Inflammatory macrophage treated with lipopolysaccharide for 4 hours (primary cell): ENCODE measurements at regions not wholly inside any gene's neighbourhood (a gene's known extent, or its start where the extent isn't known, plus 50 kb on each side); places are given as distances from the start of the nearest gene placed in this dataset.

Experiments
- DNase-seq: peaks from one replicate; pipeline ENCODE4 v3.0.0-alpha.2; 2020

DNA sequence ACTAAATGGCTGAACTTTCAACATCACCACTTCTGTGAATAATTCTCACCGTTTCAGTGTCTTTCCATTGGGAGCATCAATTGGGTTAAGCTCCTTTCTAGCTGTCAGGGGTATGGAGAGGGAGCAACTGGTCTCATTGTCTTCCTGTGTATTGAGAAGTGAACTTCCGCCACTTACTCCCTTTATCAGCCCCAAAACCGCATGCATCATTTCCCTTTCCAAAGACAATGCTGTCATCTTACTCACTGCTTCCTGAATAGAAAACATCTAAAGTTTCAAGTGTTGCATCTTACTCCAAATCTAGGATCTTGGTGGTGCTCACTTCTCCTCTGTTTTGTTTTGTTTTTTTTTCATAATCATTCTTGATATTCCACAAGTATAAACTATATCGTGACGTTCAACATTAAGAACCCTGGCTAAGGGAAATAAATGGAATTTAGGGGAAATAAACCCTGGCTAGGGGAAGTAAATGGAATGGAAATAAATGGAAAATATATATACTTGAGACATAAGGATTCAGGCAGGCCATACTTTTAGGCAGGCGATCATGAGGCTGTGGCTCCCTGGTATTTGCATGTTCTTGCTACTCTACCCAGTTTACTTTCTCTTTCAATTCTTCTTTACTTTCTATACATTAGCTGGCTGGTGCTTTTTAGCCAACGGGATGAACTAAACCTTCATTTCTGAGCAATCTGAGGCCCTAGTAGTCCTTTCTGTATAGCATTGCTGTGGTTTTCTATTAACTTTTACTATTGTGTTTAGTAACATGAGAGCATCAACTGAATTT is 371.9 kb downstream of the BMPER start:
- DNase-seq, result no peak

DNA sequence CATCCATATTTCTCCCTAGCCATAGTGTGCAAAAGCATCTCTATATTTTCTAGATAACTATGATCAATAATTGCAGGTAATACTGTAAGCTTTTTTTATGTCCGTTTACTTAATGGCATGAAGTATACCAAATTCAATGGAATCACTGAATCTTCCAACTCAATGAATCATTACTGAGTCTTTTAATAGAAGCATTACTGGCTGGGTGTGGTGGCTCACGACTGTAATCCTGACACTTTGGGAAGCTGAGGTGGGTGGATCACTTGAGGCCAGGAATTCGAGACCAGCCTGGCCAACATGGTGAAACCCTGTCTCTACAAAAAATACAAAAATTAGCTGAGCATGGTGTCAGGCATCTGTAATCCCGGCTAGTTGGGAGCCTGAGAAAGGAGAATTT is 372.5 kb downstream of the BMPER start:
- no peak for DNase-seq

DNA sequence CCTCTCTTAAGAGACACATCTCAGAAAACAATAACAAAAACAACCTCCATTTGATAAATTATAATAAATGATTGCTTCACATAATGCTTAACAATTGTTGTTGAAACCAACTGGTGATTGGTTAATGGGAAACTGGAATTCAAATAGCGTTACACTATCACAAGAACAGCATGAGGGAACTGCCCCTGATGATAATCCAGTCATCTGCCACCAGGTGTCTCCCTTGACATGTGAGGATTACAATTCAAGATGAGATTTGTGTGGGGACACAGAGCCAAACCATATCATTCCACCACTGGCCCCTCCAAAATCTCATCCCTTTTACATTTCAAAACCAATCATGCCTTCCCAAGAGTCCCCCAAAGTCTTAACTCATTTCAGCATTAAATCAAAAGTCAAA is 375.9 kb downstream of the BMPER start:
- DNase-seq, result no peak

DNA sequence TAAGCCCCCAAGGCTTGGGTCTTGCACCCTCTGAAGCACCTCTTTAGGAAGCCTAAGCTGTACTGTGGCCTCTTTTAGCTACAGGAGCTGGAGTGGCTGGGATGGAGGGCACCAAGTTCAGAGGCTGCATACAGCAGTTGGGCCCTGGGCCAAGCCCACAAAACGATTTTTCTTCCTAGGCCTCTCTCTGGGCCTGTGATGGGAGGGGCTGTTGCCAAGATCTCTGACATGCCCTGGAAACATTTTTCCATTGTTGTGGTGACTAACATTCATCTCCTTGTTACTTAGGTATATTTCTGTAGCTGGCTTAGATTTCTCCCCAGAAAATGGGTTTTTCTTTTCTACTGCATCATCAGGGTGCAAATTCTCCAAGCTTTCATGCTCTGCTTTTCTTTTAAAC is 375.7 kb upstream of the NPSR1 start:
- no peak for DNase-seq

DNA sequence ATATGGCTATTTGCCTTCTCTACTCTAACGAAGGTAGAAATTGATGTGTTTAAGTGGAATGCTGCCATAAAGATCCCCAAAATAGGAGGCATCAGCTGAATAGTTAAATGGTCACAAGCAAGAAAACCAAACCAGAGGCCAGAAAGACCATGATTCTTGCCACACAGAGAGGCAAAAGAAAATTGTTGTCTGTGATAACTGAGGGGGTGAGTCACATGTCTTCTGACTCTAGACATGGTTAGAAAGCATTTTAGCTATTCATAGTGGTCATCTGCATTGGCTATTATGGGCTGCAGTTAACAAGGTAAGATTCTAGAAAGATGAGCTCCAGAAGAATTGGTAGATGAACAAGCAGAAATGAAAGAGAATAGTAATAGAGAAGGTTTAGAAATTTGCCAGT is 361.4 kb upstream of the NPSR1 start:
- DNase-seq, result no peak

DNA sequence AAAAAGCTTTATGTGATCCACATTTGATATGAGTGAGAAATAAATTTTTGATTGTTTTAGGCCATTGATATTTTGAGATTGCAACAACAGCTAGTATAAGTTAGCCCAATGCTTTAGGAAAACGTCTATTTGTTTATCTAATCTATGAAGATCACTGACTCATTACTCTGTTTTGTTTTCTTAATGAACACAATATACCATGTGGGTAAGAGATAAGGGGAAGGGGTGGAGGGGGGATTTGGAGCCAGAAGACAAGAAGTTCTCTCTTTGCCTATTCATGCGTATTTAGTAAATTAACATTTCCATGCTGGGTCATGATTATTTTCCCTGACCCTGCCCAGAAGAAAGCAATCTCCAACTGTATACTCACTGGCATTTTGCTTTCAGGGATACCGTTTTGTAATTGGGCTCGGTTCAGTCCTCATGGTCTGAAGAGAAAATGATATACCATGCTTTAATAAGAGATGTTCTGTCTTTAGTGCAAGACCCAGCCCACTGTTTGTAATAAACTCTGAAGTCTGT is 359.5 kb upstream of the NPSR1 start:
- no peak for DNase-seq

DNA sequence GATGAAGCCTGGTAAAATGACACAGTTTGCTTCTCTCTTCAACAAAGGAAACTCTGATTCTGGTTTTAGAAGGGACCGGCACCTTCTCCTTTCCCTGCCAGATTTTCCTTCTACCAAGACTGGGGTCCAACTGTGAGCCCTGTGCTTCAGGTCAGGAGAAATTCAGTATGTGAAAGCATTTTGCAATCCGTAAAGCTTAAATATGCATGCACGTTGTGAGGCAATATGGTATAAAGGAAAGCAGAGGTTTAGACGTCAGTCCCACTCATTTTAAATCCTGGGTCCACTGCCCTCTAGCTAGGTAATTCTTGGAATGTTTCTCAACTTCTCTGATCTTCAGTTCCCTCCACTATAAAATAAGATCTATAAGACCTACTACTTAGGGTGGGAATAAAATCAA is 359.0 kb upstream of the NPSR1 start:
- DNase-seq, result no peak

DNA sequence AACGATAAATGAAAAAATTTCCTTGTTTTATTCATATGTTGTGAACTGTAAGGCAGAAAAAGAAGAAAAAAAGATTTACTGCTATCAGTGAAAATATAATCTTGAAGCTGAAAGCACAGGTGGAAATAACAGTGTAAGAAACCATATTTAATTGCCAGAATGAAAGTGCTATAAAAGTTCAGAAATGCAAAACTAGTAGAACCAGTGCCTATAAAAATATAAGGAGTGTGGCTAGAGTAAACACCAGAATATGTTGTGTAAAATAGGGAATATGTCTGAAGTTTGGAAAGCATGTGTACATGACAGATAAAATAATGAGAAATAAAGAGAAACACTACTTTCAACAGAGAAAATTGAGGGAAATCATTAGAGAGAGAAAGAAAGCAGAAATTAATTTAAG is 350.5 kb upstream of the NPSR1 start:
- no peak for DNase-seq

DNA sequence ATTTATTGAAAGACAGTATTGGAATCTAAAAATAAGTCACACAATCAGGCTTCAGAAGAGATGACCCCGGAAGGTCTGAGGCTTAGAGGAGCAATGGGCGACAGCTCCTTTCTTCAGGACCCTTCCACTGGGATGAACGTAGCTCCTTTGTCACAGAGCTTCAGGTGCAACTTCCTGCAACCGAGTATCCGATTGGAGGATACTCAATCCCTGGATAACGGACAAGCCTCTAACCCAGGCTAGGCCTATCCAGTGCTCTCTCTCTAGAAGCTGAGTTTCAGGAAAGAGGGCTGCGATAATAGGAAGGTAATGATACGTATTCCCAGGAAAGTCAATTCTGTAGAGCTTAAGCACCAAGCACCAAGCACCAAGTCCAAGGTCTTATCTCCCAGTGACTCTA is 349.4 kb upstream of the NPSR1 start:
- DNase-seq, result no peak

DNA sequence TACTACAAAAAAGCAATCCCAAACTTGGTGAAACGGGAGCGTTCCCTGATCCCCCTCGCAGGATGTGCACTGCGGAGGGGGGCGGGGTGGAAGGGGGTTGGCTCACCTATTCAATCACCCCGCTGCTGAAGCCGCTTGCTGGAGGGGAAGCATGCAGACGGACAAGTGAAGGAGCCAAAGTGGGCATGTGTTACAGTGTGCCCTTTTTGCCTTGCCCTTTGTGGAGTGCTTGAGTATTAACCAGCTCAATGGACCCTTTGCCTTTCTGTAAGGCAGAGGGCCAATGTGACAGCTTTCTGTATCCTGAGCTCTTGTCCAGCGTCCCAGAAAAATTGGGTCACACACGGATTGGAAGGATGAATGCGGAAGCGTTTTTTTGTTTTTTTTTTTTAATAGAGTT is 348.9 kb upstream of the NPSR1 start:
- no peak for DNase-seq

DNA sequence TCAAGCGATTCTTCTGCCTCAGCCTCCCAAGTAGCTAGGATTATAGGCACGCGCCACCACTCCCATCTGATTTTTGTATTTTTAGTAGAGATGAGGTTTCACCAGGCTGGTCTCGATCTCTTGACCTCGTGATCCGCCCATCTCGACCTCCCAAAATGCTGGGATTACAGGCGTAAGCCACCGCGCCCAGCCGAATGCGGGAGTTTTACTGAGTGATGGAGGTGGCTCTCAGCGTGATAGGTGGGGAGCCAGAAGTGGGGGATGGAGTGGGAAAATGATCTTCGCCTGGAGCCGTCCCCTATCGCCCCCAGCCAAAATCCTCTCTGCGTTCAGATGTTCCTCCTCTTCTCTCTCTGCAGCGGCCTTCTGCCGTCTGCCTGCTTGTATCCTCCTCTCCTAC is 348.4 kb upstream of the NPSR1 start:
- DNase-seq, result no peak

DNA sequence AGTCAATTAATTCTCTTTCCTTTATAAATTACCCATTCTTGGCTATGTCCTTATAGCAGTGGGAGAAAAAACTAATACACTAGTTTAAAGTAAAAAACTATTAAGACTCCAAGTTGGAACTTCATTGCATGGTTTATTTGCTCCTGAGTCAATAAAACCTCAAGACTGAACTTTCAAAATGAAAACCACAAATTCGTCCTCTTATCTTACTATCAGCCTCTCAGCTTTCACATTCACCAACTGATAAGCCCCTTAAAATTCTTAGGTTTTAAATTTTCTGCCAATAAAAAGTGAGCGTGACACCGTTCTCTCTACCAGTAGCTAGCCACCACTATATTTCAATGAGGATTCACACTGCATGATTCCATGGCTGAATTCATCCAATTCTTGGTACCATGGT is 346.4 kb upstream of the NPSR1 start:
- DNase-seq, result no peak

DNA sequence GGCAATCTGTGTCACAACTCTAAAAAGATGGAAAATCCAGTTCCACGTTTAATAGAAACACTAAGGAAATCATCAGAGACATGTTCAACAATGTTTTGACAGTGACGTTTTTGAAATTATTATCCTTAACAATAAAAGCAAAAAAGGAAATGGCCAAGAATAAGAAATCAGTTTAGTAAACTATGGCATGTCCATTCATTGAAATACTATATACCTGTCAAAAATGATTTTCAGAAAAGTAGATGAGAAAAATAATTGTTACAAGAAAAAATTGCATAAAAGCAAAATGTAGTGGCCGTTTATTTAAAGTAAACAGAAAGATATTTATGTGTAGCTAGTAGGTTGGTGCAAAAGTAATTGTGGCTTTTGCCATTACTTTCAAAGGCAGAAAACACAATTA is 345.4 kb upstream of the NPSR1 start:
- no peak for DNase-seq

DNA sequence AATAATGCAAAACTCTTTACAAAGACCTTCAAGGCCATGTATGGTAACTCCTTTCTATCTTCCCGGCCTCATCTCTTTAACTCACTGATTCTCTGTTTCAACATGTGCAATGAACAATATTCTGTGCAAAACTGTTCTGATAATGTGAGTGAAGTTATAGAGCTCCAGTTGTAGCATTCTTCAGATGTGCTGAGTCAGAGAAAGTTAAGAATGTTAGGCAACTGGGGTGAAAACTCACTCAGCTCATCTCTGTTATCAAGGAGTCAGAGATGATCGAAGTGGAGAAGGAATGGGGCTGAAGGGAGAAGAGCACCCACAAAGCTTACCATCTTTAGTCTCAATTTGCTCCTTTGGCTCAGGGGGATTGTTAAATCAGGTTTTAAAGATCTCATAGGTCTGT is 344.7 kb upstream of the NPSR1 start:
- no peak for DNase-seq

DNA sequence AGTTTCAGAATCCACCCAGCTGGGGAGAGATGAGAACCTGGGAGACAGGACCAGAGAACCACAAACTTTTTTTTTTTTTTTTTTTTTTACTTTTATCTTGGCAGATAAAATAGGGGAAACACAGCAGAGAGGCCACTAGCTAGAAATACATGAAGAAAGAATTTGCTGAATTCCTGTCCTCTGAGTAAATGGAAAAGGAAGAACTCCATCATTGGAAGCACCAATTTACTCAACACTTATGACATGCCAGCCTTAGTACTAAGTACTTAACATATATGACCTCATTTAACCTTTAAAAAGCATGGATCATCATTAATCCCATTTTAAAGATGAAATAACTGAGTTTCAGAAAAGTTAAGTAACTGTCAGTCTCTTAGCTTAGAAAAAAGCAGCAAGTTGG is 343.0 kb upstream of the NPSR1 start:
- no peak for DNase-seq

DNA sequence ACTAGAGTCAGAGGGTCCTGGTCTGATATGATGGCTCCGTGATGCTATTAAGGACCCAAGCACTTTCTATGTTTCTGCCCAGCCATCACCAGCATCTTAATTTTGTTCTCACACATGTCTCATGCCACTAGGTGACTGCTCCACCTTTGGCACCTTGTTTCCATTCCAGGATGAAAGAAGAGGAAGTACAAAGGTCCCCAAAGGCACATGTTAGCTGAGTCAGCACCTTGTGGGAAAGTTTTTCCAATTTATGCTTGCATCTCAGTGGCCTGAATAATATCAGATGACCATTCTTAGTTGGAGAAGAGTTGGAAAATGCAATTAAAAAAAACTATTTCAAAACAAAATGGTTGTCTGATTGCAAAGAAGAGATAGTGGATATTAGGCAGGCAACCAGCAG is 341.0 kb upstream of the NPSR1 start:
- no peak for DNase-seq

DNA sequence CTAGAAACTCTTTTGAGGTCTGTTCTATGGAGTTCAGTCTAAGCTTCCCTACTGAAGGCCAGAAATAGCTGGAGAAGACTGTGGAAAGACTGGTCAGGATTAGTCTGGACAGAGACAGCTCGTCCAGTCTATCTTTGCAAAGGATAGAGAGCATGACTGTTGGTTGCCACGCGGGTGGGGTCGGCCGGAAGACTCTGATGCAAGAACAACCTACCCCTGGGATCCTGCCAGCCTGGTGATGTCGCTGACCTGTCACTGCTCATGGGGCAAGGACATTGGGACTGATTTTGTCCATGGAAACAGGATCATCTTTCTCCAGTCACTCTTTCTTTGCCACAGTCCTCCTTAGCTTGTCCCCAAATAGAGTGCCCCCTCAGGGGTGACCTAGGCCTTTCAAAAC is 337.6 kb upstream of the NPSR1 start:
- no peak for DNase-seq

DNA sequence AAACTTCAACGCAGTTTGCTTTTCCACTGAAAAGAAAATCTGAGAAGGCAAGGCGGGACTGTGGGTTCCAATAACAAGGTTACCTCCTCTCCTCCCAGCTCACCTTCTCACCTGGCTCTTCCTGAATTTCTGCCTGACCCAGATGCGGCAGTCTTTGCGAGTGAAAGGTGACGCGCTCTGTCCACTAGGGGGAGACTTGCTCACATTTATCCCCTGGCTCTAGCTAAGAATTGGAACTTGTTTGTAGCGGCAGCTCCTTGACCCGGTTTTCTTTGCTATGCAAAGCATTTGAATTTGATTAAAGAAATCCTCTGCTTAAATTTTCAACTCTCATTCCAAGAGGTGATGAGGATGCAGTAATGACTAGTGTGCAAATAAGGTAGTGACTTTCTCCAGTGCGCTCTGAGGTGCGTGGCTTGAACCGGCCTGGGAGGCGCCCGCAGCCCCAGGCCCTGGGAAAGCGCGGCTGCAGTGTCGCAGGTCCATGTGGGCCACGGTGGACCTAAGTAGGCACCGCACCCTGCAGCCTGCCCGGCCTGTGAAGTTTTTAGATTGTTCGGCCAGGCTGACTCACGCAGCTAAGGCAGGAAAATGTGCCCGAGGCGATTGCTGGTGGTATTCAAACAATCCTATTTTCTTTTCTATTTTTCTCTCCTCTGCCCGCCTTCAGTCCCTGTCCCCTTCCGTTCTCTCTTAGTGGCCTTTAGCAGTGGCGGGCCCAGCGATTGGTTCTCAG is 336.9 kb upstream of the NPSR1 start:
- peak; percentile 11 for DNase-seq

DNA sequence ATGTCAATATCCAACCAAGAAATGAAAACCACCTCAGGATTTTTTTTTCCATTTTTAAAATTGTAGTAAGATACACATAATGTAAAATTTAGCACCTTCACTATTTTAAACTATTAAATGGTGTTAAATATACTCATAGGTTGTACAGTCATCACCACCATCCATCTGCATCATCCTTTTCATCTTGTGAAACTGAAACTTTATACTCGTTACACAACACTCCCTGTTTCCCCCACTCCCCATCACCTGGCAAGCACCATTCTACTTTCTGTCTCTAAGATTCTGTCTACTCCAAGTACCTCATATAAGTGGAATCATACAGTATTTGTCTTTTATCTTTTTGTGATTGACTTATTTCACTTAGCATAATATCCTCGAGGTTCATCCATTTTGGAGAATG is 335.2 kb upstream of the NPSR1 start:
- no peak for DNase-seq

DNA sequence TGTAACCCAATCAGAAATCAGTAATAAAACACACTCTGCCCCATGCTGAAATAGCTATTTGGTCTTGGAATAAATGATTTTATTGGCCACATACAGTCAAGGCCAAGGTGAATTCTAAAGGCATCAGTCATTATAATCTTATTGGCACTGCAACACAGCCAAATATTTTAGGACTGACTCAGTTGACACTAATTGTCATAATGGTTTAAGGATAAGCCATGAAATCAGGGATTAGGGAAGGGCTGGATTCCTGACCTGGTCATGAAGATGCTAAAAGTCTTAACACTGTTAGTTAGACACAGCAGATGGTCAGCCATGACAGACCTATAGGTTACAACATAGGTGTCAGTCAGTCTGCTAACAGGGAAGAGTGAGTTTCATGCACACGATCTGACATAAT is 330.3 kb upstream of the NPSR1 start:
- DNase-seq, result no peak

DNA sequence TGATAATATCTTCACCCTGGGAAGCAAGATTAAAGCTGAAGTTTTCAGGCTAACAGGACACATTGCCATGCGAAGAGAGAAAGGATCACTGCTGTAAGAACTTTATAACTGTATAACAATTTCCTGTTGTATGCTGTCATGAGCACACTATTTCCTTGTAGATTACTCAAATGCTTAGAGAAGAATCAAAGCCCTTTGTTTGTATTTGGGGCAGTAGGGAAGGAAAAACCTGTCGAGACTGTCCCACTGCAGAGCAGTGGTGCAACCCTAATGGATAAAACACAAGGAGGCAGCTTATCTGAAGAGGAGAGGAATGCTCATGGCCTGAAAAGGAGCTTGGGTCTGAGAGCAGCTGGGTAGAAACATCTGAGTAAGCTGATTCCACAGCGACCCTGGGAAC is 327.7 kb upstream of the NPSR1 start:
- no peak for DNase-seq

DNA sequence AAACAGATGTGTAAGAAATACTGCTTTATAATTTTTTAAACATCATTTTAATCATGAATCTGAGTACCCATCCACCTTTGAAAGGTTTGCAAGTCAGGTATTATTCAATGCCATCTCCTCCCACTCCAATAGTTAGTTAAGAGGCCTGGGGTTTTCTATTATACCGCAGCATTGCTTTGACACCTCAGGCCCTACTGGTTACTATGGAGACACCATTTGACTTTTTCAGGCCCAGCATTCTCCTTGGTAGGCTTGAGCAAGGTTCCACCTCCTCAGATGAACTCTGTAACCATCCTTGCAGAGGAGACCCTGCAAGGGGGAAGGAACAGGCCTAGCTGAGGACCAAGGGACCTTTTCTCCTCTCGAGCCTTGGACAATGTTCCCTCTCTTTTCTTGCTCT is 326.9 kb upstream of the NPSR1 start:
- DNase-seq, result no peak

DNA sequence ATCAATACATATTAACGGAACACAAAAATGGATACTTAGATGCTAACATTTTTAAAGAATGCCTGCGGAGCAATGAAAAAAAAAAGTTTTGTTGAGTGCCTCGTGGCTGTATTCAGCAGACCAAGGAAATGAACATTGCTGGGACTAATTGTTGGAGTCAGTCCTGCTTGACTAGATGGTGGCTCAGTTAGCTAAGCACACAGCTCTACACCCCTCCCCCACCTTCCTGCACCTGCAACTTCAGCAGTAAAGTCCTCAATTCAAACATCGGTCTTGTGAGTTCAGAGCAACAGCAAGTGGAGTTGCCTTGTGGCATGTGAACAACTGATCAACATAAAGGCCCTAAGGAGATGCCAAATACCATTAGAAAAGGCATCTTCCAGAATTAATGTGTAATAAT is 326.0 kb upstream of the NPSR1 start:
- no peak for DNase-seq

DNA sequence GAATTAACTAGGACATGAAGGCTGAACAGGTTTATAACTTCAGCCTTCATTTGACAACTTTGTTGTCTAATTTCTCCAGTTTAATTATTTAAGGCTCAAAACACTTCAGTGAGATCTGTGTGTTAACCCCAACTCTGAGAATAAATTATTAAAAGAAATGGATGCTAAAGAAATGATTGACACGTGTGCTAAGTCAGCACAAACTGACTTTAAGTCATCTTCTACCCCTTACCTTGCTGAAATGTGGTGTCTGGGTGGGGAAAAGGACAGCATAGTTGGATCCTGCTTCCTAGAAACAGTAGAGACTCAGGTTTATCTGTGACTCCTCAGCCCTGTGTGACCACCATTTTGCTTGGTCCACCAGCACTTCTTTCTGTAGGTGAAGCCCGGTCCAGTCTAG is 324.8 kb upstream of the NPSR1 start:
- no peak for DNase-seq

DNA sequence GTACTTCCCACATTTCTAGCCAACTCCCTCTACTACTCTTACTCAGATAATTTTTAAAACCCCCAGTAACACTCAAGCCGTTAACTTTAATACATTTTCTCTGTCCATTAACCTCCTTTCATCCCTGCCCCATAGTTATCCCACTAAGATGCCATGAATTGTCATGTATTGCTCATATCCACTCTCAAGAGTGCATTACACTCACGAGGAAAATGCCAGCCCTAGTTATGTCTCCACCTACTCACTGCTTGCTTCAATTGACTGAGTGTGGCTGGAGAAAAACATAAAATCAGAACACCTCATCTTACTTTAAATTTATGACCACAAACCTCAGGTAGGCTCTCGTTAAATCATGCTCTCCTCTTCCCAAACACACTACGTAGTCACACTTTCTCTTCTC is 324.1 kb upstream of the NPSR1 start:
- DNase-seq, result no peak
